C4-2B (cell line): ENCODE measurements at regions not wholly inside any gene's neighbourhood (a gene's known extent, or its start where the extent isn't known, plus 50 kb on each side); places are given as distances from the start of the nearest gene placed in this dataset.

Experiments used
- ZFX ChIP-seq: fragments of 450-650 bp; IDR thresholded peaks from 2 replicates; pipeline ENCODE4 v1.6.1; 2017
- TF ChIP-seq, protein P1 (sequence below): fragments of 450-650 bp; conservative IDR thresholded peaks from 2 replicates; pipeline ENCODE4 v1.5.1; 2017; ENCODE audit warnings: mild to moderate bottlenecking

DNA sequence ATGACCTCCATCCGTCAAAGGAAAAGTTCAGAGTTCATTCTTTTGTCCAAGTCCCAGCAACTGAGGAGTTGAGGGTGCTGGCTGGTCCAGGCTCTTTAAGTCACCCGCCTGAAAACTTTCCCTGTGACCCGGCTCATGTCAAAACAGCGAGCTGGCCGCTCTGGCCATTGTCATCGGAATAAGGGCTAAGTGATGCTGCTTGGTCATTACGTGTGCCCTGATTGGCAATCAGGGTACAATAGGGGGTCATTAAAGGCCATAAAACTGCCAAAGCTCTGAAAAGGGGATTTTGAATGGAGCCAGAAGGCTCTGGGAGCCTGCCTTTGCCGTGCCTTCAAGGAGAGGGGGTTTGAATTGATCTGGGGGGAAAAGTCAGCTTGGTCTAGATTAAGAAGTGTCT is 88.5 kb upstream of the IRX3 start:
- TF ChIP-seq, protein P1, sequence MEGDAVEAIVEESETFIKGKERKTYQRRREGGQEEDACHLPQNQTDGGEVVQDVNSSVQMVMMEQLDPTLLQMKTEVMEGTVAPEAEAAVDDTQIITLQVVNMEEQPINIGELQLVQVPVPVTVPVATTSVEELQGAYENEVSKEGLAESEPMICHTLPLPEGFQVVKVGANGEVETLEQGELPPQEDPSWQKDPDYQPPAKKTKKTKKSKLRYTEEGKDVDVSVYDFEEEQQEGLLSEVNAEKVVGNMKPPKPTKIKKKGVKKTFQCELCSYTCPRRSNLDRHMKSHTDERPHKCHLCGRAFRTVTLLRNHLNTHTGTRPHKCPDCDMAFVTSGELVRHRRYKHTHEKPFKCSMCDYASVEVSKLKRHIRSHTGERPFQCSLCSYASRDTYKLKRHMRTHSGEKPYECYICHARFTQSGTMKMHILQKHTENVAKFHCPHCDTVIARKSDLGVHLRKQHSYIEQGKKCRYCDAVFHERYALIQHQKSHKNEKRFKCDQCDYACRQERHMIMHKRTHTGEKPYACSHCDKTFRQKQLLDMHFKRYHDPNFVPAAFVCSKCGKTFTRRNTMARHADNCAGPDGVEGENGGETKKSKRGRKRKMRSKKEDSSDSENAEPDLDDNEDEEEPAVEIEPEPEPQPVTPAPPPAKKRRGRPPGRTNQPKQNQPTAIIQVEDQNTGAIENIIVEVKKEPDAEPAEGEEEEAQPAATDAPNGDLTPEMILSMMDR: no peak
- no peak for TF ChIP-seq ZFX
